K562 (cell line): ENCODE measurements at regions not wholly inside any gene's neighbourhood (a gene's known extent, or its start where the extent isn't known, plus 50 kb on each side); places are given as distances from the start of the nearest gene placed in this dataset.

Source experiments
- ATAC-seq: fragments of 200-7000 bp; cut with Tn5 transposase; 3 replicates; pipeline ENCODE4 v1.9.1; 2020; ENCODE audit warnings: moderate library complexity
- BruUV-seq: library from RNA; stranded (reverse); fragments of 400-500 nt; replicated peaks from 2 replicates; lab custom pipeline; 2021; lab: Mats Ljungman, UMichigan
- CTCF ChIA-PET: fragments of 300-600 bp; formaldehyde crosslinking; extraction: SDS; loops from one replicate; lab custom pipeline; 2021; ENCODE audit warnings: low intra/inter-chr PET ratio; lab: Yijun Ruan, JAX
- POLR2A ChIA-PET: fragments of 300-600, 350-650 bp; sonication (Branson Sonifier 250); formaldehyde crosslinking; extraction: SDS; loops from one replicate; lab custom pipeline; 2021; ENCODE audit warnings: antibody characterized with exemption, inconsistent platforms; lab: Yijun Ruan, JAX
- DNase-seq, 4 experiments: peaks; one replicate each; pipeline versions ENCODE4 v3.0.0 to v3.0.0-alpha.2; 2011 to 2018; ENCODE audit warnings: low spot score in 3 of 4, mixed read lengths in 3 of 4; ENCODE audit errors: extremely low read depth in 1 of 4
- FAIRE-seq: peaks from 2 replicates; lab custom pipeline; 2011; peaks lifted over from hg19 to GRCh38; lab: Jason Lieb, UNC
- H2AFZ ChIP-seq: 2 replicates; pipeline ENCODE4 v1.6.0; 2011; ENCODE audit warnings: low read depth, low read length, control low read depth, inconsistent platforms
- H3K27ac ChIP-seq: fragments of 200-600 bp; 3 replicates; pipeline ENCODE4 v1.8.0; 2011; ENCODE audit warnings: low read depth, mild to moderate bottlenecking, control low read depth, inconsistent platforms, low read length, moderate library complexity, mixed read lengths; ENCODE audit errors: extremely low read depth
- H3K27me3 ChIP-seq, 2 experiments: fragments of 300-600 bp in 1 of 2; 2 replicates in 1 of 2; 3 replicates in 1 of 2; pipeline versions ENCODE4 v1.6.0 to v1.8.0; 2011; ENCODE audit warnings: inconsistent platforms in 2 of 2, low read length in 2 of 2, mild to moderate bottlenecking in 1 of 2, mixed read lengths in 1 of 2, moderate library complexity in 1 of 2; ENCODE audit not compliant: control insufficient read depth in 2 of 2, insufficient read depth in 2 of 2
- H3K36me3 ChIP-seq: fragments of 300-600 bp; 3 replicates; pipeline ENCODE4 v1.8.0; 2011; ENCODE audit warnings: mild to moderate bottlenecking, low read length, inconsistent platforms; ENCODE audit not compliant: control insufficient read depth, insufficient read depth
- H3K4me1 ChIP-seq, 2 experiments: fragments of 200-600 bp in 1 of 2; replicated peaks in 1 of 2; 2 replicates in 1 of 2; 3 replicates in 1 of 2; pipeline versions ENCODE4 v1.5.1 to v1.8.0; 2011; ENCODE audit warnings: inconsistent platforms in 2 of 2, low read length in 2 of 2, mild to moderate bottlenecking in 1 of 2, mixed read lengths in 1 of 2, moderate library complexity in 1 of 2; ENCODE audit not compliant: control insufficient read depth in 2 of 2, insufficient read depth in 2 of 2
- H3K4me2 ChIP-seq: 2 replicates; pipeline ENCODE4 v1.6.1; 2011; ENCODE audit warnings: low read length, control low read depth, inconsistent platforms, mixed read lengths; ENCODE audit not compliant: insufficient read depth
- H3K4me3 ChIP-seq: fragments of 200-600 bp; sonication (generic), shearing (Covaris generic); 2 replicates; pipeline ENCODE4 v1.5.1; 2016; ENCODE audit warnings: control low read depth, inconsistent platforms
- H3K79me2 ChIP-seq: fragments of 200-600 bp; 3 replicates; pipeline ENCODE4 v1.8.0; 2011; ENCODE audit warnings: low read length, inconsistent platforms; ENCODE audit not compliant: control insufficient read depth, insufficient read depth
- H3K9ac ChIP-seq, 2 experiments: 2 replicates each; pipeline versions ENCODE4 v1.6.0 to v1.6.1; 2011; ENCODE audit warnings: low read depth in 2 of 2, low read length in 2 of 2, control low read depth in 1 of 2, inconsistent platforms in 1 of 2, mild to moderate bottlenecking in 1 of 2, mixed read lengths in 1 of 2; ENCODE audit not compliant: insufficient read depth in 1 of 2
- H3K9me1 ChIP-seq: one replicate; pipeline ENCODE4 v1.6.0; 2011; ENCODE audit warnings: inconsistent platforms, mild to moderate bottlenecking, low read length, moderate library complexity; ENCODE audit not compliant: control insufficient read depth, insufficient read depth
- H3K9me3 ChIP-seq: replicated peaks from 2 replicates; pipeline ENCODE4 v1.5.1; 2011; ENCODE audit warnings: low read depth, low read length, inconsistent platforms; ENCODE audit not compliant: control insufficient read depth, insufficient read depth
- H4K20me1 ChIP-seq: replicated peaks from 2 replicates; pipeline ENCODE4 v1.6.1; 2011; ENCODE audit warnings: low read length, inconsistent platforms, mixed read lengths; ENCODE audit not compliant: control insufficient read depth, insufficient read depth
- CBX1 ChIP-seq: sonication (generic); IDR thresholded peaks from 2 replicates; pipeline ENCODE4 v1.6.1; 2016; ENCODE audit warnings: antibody characterized with exemption, low read depth, mild to moderate bottlenecking
- GTF2B ChIP-seq: IDR thresholded peaks from 2 replicates; pipeline ENCODE4 v1.6.1; 2011; ENCODE audit not compliant: insufficient read length; ENCODE audit errors: extremely low read depth
- IRF1 ChIP-seq: sonication (generic); formaldehyde crosslinking; IDR thresholded peaks from 2 replicates; pipeline ENCODE4 v1.8.0; 2022; ENCODE audit warnings: missing genetic modification reagents, mild to moderate bottlenecking, borderline replicate concordance
- PTBP1 ChIP-seq: fragments of 200-400 bp; formaldehyde crosslinking; IDR thresholded peaks from 2 replicates; pipeline ENCODE4 v1.6.1; 2017; ENCODE audit warnings: low read depth, low read length
- WGBS: fragments of 100-300 bp; shearing (Covaris generic); methylation state at CpG from one replicate; pipeline ENCODE4 v1.1.6; 2016; ENCODE audit warnings: low coverage, mixed read lengths; ENCODE audit not compliant: insufficient coverage; ENCODE audit errors: missing lambda C conversion rate; 5-methylcytosine and 5-hydroxymethylcytosine counted together
- in situ Hi-C: fragments of 300-500 bp; cut with MboI; formaldehyde crosslinking; loops from 4 replicates; pipeline ENCODE4 v1.15.0; 2018; ENCODE audit warnings: inconsistent platforms, mixed read lengths
- intact Hi-C: fragments of 100-400 bp; cut with micrococcal nuclease; formaldehyde crosslinking; loops from 2 replicates; pipeline ENCODE4 v1.14.2; 2022
- TF ChIP-seq, protein P1 (sequence below): fragments of 450-650 bp; IDR thresholded peaks from 2 replicates; pipeline ENCODE4 v1.6.1; 2016; ENCODE audit warnings: low read depth

DNA sequence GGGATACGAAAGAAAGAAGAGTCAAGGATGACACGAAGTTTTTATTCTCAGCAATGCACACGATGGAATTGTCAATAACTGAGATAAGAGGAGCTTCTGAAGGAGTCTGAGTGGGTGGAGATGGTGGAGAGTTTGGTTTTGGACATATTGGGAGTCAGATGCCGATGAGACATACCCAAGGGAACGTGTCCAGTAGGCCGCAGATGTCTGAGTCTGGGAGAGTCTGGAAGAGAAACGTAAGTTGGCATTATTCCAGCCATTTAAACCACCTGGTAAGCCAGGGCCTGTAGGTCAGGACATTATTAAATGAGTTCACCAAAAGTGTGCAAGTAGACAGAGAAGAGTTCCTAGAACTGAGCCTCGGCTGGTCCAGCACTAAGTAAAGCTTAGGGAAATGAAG is 478.3 kb upstream of the CDH5 start:
- in situ Hi-C loops = no loop called here
- H3K79me2 ChIP-seq = no peaks in the 10 kb centered on the region
- ATAC-seq = no peak

GRCh38 chr16:65884018-65884417 is 482.5 kb upstream of the CDH5 start:
- Histone ChIP-seq H3K4me1 (no peaks in the 10 kb centered on the region), H3K36me3 (no peaks in the 10 kb centered on the region), H4K20me1 (no peaks in the 10 kb centered on the region), H3K4me2 (no peak overlapping the region), H2AFZ (no peak overlapping the region), H3K9ac (no peak overlapping the region), H3K27me3 (peaks cover 0 to 4% of the 10 kb centered on the region in 2 experiments; a peak in 1 of 5 replicates), H3K9me3 (no peaks in the 10 kb centered on the region), H3K79me2 (no peaks in the 10 kb centered on the region), H3K27ac (no peak overlapping the region), H3K9me1 (no peaks in the 10 kb centered on the region), H3K4me3 (no peak overlapping the region)
- FAIRE-seq (no peak), ATAC-seq (no peak), DNase-seq (no peak)
- 1% methylated on average over 4 of the region's 4 CpGs for WGBS
- POLR2A ChIA-PET = no interaction called here
- no TSS peak for BruUV-seq
- in situ Hi-C loops = no loop called here
- intact Hi-C loops = no loop called here
- CTCF ChIA-PET = no interaction called here
- TF ChIP-seq, protein P1, sequence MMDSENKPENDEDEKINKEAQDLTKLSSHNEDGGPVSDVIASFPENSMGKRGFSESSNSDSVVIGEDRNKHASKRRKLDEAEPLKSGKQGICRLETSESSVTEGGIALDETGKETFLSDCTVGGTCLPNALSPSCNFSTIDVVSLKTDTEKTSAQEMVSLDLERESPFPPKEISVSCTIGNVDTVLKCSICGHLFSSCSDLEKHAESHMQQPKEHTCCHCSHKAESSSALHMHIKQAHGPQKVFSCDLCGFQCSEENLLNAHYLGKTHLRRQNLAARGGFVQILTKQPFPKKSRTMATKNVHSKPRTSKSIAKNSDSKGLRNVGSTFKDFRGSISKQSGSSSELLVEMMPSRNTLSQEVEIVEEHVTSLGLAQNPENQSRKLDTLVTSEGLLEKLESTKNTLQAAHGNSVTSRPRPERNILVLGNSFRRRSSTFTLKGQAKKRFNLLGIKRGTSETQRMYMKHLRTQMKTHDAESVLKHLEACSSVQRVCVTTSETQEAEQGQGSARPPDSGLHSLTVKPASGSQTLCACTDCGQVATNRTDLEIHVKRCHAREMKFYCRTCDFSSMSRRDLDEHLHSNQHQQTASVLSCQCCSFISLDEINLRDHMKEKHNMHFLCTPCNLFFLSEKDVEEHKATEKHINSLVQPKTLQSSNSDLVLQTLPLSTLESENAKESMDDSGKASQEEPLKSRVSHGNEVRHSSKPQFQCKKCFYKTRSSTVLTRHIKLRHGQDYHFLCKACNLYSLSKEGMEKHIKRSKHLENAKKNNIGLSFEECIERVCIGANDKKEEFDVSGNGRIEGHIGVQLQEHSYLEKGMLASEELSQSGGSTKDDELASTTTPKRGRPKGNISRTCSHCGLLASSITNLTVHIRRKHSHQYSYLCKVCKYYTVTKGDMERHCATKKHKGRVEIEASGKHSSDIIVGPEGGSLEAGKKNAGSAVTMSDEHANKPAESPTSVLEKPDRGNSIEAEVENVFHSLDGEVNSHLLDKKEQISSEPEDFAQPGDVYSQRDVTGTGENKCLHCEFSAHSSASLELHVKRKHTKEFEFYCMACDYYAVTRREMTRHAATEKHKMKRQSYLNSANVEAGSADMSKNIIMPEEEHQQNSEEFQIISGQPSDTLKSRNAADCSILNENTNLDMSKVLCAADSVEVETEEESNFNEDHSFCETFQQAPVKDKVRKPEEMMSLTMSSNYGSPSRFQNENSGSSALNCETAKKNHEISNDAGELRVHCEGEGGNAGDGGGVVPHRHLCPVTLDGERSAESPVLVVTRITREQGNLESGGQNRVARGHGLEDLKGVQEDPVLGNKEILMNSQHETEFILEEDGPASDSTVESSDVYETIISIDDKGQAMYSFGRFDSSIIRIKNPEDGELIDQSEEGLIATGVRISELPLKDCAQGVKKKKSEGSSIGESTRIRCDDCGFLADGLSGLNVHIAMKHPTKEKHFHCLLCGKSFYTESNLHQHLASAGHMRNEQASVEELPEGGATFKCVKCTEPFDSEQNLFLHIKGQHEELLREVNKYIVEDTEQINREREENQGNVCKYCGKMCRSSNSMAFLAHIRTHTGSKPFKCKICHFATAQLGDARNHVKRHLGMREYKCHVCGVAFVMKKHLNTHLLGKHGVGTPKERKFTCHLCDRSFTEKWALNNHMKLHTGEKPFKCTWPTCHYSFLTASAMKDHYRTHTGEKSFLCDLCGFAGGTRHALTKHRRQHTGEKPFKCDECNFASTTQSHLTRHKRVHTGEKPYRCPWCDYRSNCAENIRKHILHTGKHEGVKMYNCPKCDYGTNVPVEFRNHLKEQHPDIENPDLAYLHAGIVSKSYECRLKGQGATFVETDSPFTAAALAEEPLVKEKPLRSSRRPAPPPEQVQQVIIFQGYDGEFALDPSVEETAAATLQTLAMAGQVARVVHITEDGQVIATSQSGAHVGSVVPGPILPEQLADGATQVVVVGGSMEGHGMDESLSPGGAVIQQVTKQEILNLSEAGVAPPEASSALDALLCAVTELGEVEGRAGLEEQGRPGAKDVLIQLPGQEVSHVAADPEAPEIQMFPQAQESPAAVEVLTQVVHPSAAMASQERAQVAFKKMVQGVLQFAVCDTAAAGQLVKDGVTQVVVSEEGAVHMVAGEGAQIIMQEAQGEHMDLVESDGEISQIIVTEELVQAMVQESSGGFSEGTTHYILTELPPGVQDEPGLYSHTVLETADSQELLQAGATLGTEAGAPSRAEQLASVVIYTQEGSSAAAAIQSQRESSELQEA = no peak
- no peak for TF ChIP-seq IRF1 (CRISPR knock-in tag)

More for the DNA sequence above, 478.3 kb upstream of the CDH5 start:
- Histone ChIP-seq H3K4me3 (no peak overlapping the region), H2AFZ (no peak overlapping the region), H3K4me1 (no peaks in the 10 kb centered on the region), H3K36me3 (no peaks in the 10 kb centered on the region), H3K9me3 (no peaks in the 10 kb centered on the region), H3K27ac (no peak overlapping the region), H3K27me3 (peaks cover 0 to 4% of the 10 kb centered on the region in 2 experiments; a peak in 1 of 5 replicates), H3K4me2 (no peak overlapping the region), H3K9me1 (no peaks in the 10 kb centered on the region), H3K9ac (no peak overlapping the region), H4K20me1 (no peaks in the 10 kb centered on the region)
- no peak for TF ChIP-seq CBX1
- no peak for TF ChIP-seq PTBP1
- TF ChIP-seq GTF2B = no peak
- CTCF ChIA-PET = interaction anchor here (0.6 kb wide), 1 partner anchor 328 kb away, joined by 3 read pairs; no protein-coding TSS in a partner anchor
- intact Hi-C loops = no loop called here
- DNase-seq (no peak), FAIRE-seq (no peak)
- BruUV-seq = no TSS peak
- POLR2A ChIA-PET = no interaction called here
- 0% methylated on average over 8 of the region's 8 CpGs for WGBS
